Stimulated activated CD8-positive, alpha-beta memory T cell treated with anti-CD3 and anti-CD28 coated beads, Interleukin-12 subunit alpha, Interleukin-12 subunit beta, amount 100 ng/mL, for 4 hours (primary cell): ENCODE measurements at regions not wholly inside any gene's neighbourhood (a gene's known extent, or its start where the extent isn't known, plus 50 kb on each side); places are given as distances from the start of the nearest gene placed in this dataset.
"Not testable (repeated sequence)": the region's sequence is repeated elsewhere in the genome, so short reads cannot be mapped to it uniquely, and the experiment has no call there.

Experiments used
- DNase-seq: peaks from one replicate; pipeline ENCODE4 v3.0.0-alpha.2; 2020; ENCODE audit warnings: low read depth

DNA sequence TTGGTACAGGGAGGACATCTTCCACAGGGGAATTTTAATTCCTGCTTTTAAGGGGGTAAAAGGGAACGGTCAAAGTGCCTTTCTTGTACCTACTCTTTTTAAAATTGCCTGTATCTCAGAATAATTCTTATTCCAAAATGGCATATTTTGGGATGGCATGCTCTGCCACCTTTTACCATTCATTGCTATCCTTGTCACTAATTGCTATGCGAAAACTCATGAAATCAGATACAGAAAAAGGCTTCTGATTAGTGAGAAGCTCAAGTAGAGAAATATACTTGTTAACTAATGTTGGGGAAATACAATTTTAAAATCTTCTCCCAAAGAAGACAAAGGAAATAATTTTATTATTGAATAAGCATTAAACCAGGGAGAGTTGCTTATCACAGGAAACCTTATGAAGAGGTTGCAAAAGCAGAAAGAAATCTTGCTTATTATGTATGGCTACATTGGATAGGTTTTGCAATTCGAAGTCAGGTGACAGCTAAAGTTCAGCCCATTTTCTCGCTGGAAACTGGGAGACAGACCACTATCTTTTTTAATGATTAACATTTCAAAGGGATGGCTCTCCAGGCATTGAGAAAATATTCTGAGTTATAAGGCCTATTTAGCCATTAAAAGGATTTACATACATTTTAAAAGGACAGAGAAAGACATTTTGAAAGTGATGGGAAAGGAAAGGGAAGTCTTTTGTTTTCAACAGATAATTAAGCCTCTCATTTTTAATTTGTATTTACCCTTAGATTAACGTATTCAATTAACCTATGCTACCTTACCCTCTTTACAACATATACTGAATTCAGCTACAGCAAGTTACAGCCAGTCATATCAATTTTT, 110.3 kb upstream of the PRSS16 start:
- DNase-seq: no peak

DNA sequence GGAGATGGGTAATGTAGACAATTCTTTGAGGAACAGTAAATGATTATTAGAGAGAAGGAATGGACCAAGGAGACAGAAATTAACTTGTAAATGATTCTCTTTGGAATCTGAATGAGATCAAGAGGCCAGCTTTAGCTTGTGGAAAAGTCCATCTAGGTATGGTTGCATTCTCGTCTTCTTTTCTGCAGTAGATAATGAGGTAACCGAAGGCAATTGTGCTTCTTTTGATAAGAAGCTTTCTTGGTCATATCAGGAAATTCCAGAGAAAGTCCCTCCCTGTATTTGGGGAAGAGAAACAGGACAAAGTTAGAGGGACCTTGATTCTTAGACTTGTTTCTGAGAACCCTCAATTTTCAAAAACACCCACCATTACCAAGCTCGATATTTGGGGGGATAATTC, 109.1 kb upstream of the PRSS16 start:
- no peak for DNase-seq

DNA sequence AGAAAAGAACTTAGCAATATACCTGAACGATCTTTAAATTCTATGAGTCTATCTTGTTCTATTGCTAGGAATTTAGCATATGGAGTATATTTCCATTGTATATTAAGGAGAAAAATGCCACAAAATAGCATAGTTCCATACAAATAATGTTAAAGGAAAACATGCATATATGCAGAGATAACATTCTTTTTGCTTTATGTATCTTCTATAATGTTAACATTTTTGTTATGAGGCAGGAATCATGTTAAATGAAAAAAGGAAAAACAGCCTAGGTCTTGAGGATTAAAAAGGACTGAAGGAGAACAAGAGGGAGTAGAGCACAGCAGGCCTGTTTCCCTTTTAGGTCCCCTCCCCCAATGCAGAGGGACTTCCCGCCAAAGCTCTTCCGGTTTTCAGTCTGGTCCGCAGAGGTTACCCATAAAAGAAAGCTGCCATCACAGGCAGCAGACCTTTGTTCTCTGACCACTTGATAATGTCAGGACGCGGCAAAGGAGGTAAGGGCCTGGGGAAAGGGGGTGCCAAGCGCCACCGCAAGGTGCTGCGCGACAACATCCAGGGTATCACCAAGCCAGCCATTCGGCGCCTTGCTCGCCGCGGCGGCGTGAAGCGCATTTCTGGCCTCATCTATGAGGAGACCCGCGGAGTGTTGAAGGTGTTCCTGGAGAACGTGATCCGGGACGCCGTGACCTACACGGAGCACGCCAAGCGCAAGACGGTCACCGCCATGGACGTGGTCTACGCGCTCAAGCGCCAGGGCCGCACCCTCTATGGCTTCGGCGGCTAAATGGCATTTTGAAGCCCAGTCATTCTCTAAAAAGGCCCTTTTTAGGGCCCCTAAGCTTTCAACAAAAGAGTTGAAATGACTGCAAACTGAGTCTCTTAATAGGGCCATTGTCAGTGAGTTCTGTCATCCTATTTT, 108.4 kb upstream of the PRSS16 start:
- peak; percentile 32 for DNase-seq

DNA sequence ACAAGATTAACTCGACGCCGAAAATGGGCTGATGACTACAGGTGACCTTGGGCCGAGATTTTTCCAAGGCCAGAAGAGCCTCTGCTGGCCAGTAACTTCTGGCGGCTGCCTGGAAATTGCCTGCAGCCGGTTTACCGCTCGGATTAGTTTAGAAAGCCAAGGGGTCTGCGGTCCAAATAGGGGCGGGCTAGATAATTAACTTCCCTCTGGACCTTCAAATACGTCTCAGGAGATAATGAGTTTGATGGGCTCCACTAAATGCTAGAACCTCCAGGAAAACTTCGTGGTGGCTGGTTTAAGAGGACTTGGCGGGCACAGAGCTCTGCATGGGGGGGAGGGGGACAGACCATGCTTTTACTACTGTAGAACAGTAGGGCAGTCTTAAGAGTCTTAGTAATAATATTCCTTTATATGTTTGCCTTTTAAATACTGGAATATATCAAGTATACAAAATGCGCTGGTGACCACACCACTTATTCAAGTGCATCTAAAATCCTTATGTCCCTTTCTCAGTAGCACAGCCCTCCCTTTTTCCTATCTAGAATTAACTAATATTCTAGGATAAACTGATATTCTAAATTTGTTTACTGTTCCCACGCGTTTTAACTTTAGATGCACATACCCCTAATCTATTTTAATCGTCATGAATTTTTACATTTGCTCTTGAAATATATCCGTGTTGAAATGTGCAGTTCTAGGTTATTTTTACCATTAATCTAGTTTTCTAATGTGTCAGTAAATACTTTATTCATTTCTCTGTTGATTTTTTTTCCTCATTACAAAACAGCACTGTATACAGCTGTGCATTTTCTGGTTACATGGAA, 107.5 kb upstream of the PRSS16 start:
- DNase-seq: no peak

DNA sequence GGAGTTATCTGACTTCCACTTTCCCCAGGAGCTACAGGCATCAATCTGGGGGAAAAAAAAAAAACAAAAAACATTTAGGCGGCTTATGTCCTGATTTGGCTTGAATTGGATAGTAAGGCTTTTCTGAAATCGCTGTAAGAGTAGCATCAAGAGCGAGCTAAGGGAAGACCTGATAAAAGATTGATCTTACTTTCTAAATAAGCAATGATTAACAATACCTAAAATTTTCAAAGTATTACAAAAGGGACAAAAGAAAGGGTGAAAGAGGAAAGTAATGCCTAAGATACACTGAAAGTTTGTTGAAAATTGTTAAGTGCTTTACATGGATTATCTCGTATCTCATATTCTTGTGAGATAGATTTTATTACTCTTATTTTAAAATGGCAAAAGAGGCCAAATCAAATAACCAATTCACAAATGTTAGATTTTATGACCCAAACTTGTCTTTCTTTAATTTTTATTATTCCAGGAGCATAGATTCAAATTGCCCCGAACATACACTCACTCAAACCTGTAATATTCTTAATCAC, 106.4 kb upstream of the PRSS16 start:
- DNase-seq: no peak

DNA sequence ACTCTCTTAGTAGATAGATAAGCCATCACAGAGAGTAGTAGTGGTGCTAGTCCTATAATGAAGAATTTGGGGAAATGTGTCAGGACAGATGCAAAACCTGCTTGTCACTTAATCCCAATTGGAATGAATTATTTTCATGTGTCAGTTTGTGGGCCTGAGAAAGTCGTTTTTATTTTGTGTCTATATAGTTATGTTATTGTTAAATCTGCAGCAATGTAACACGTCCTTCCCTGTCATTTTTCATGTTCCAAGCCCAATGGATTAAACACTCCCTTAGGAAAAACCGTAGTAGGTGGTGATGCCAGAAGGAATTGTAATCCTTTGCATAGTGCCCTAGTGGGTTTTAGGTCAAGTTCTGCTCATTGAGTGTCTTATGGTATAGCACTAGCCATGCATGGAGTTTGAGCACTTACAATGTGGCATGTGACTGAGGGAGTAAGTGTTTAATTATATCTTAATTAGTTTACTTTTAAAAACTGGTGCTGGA, 105.9 kb upstream of the PRSS16 start:
- DNase-seq: no peak

DNA sequence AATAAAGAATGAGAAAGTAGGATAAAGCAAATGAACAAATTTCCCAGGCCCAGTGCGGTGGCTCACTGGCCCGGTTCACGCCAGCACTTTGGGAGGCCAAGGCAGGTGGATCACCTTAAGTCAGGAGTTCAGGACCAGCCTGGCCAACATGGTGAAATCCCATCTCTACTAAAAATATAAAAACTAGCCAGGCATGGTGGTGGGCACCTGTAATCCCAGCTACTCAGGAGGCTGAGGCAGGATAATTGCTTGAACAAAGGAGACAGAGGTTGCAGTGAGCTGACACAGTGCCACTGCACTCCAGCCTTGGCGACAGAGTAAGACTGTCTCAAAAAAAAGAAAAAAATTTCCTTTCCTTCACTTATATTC, 104.5 kb upstream of the PRSS16 start:
- not testable (repeated sequence) for DNase-seq

DNA sequence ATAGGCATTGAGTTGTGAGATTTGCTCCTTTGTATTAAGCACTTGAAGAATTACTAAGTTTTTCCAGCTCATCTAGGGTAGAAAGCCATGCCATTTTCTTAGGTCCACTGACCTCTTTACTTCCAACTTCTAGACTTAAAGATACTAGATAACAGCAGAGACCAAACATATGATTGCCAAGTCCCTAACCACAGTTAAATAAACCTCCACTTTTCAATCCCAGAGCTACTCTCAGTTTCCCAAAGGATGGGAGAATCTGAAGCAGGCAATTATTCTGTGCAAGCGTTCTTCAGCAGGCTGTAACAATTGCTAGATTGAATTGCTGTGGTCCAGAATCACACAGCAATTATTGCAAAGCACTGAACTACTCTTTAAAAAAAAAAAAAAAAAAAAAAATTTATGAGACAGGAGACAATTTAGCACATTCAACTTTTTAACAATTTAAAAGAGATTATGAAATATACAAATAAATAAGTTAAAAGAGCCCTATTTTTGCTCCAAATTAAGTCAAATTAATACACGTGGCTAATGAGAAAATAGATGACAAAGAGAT, 104.0 kb upstream of the PRSS16 start:
- no peak for DNase-seq

DNA sequence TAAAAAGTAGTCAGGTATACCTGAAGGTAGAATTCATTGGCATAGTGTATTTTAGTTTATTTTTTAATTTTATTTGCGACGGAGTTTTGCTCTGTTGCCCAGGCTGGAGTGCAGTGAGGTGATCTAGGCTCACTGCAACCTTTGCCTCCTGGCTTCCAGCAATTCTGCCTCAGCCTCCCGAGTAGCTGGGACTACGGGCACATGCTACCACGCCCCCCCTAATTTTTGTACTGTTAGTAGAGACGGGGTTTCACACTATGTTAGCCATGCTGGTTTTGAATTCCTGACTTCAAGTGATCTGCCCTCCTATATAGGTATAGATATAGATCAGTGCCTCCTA, 102.8 kb upstream of the PRSS16 start:
- DNase-seq: no peak

DNA sequence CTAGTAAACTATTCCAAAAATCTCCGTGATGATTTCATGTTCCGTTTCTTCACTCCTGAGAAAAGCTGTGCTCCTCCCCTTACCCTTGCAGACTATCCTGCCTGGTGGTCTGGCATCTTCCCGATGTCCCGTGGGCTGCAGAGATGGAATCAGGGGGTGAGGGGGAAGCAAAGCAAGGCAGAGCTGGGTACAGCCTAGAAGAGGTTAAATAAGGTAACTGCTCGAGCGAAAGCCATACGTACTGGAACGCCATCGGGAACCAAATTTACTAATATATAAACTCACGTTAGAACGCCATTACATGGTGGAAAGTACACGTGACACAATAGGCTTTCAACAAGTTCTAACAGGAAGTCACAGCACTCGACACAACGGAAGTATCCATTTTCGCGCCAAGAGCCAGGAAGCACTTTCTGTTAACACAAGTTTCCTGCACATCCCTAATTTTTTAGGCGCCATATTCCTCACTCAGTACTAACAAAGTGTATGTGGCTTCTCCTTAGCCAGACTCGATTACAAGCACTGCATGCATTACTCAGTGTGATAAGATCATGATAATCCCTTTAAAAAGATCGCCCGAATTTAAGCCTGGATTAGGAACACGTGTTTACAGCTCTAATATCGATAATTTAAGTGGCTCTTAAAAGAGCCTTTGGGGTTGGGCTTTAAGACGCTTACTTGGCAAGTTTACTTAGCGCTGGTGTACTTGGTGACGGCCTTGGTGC, 101.6 kb upstream of the PRSS16 start:
- peak; percentile 32 for DNase-seq

DNA sequence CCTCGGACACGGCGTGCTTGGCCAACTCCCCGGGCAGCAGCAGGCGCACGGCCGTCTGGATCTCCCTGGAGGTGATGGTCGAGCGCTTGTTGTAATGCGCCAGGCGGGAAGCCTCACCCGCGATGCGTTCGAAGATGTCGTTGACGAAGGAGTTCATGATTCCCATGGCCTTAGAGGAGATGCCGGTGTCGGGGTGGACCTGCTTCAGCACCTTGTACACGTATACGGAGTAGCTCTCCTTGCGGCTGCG, 101.1 kb upstream of the PRSS16 start:
- DNase-seq: not testable (repeated sequence)

DNA sequence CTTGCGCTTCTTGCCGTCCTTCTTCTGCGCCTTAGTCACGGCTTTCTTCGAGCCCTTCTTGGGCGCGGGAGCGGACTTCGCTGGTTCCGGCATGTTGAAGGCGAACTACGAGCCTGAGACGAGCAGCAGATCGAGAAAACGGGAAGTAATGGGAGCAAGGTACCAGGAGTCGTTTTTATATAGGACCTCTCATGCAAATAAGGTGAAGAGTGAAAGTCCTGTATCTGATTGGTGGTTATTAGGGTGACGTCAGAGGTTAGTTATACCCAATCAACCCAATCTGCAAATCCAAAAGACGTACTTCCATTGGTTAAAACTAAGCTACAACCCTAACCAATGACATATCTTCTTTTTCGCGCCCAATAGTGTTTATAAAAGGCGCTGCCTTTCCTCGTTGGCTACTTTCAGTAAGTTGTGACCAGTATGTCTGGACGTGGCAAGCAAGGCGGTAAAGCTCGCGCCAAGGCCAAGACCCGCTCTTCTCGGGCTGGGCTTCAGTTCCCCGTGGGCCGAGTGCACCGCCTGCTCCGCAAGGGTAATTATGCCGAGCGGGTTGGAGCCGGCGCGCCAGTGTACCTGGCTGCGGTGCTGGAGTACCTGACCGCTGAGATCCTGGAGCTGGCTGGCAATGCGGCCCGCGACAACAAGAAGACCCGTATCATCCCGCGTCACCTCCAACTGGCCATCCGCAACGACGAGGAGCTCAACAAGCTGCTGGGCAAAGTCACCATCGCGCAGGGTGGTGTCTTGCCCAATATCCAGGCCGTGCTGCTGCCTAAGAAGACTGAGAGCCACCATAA, 100.6 kb upstream of the PRSS16 start:
- DNase-seq: peak; percentile 58

DNA sequence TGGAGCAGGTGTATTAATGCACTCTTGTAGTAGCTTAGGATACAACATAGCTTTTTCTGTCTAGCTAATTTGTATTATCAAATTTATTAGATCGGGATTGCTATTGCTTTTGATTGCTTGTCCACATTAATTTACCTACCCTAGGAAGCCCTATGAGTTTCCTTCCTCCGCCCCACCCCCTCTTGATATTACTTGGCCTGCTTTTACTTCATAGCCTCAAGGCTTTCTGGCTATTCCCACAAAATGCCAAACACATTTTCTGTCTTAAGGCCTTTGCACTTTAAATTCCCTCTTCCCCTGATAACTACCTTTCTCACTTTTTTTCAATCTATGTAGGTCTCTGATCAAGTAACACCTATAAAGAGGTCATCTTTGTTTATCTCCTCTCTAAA, 99.1 kb upstream of the PRSS16 start:
- no peak for DNase-seq

DNA sequence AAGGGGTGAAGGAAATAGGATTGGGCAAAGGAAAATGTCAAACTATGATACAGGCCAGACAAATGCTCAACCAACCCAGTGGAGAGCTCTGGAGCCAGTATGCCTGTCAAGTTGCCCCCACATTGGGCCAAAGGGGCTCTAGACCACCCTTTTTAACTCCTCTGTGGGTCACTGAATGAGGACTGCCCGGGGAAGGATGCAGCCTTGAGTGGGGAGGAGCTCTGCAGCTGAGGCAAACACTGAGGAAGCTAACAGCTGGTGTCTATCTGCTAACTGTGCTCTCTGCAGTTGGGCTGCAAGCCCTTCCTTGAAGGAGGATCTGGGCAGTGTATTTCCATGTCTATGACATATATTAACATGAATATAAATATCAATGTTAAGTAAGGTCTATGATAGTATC, 98.4 kb upstream of the PRSS16 start:
- DNase-seq: no peak

DNA sequence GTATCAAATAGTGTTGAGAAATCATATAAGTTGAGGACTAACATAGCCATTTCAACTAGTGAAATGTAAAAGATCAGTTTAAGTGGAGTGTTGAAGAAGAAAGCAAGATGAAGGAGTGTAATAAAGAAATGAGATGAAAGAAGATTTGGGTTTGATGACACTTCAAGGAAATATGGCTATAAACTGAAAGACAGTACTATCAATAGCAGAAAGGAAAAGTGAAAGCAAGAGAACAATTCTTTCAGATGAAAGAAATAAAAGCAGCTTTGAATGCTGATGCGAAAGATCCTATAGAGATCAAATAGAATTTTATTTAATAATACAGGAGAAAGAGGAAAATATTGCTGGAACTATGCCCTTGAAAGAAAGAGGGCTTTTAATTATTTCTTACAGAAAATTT, 92.8 kb upstream of the PRSS16 start:
- no peak for DNase-seq

DNA sequence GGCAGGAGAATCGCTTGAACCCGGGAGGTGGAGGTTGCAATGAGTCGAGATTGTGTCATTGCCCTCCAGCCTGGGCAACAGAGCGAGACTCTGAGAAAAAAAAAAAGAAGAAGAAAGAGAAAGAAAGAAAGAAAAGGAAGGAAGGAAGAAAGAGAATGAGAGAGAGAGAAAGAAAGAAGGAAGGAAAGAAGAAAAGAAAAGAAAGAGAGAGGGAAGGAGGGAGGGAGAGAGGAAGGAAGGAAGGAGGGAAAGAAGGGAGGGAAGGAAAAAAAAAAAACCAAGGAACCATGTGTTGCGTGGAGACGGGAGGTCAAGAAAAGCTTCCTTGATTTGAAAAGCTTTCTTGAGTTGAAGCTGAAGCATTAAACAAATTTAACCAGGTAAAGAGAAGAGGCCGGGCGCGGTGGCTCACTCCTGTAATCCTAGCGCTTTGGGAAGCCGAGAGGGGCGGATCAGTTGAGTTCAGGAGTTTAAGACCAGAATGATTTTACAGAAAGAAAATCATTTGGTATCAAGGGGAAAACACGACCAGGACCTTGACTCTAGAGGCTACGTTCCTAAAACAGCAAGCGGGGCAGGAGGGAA, 90.5 kb upstream of the PRSS16 start:
- no peak for DNase-seq

DNA sequence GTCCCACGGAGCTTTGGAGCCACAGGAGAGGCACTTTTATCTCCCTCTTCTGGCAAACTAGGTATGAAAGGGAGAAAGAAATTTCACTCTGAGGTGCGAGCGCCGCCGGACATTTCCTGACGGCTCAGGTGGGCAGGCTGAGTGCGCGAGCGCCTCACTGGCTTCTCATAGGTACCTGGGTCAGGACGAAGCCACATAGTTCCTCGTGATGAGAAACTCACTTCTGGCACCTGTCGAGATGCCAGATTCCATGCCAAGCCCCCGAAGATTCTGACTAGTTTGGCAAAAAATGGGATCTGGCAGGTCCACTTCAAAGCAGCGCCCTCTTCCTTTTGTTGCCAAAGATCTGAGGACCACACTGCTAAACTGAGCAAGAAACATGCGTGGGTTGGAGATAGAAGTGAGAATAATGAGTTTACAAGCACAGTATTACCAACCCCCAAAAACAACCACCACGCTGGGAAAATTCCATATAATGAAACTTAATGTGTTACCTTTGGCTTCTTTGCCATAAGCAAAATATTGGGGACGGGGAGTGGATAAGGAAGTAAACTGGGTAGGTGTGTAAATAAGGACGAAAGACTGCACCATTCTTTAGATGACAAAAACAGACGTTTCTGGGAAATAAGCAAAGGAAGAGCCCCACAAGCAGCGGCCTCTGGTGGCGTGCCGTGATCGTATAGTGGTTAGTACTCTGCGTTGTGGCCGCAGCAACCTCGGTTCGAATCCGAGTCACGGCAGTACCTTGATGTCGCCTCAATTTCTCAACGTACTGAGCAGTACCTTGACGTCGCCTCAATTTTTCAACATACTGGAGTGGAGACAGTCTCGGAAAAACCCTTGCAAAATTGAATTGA, 89.8 kb upstream of the PRSS16 start:
- DNase-seq: peak; percentile 59

DNA sequence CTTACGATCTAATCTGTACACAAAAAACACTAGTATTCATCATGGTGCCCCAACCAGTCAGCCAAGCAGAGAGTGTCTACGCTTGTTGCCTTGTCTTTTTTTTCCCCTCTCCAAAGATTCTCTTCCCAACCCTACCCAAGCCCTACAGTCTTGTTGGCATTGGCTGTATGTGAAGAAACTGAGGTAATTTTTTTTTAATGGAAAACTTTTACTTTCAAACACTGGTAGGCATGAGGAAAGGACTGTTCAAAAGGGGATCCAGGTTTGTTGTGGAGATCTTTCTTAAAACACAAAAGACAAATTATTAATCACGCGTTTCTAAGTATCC, 89.2 kb upstream of the PRSS16 start:
- no peak for DNase-seq

DNA sequence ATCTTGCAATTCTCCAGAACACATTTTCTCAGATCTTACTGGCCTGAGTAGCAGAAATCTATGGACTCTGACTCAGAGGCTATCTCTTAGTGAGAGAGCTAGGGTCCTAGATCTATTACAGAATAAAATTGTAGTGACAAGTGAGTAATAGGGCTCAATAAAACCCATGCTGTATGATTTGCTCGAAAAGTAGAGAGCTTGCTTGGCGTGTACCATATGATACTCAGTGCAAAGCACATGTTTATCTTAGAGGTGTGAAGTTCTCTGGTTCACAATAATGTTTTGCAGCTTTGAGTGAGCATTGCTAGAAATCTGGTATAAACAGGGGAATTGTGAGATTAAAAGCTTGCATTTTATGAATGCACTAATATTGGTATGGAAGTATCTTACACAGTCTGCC, 87.8 kb upstream of the PRSS16 start:
- DNase-seq: no peak
